OCI-LY3 (cell line): ENCODE measurements at regions not wholly inside any gene's neighbourhood (a gene's known extent, or its start where the extent isn't known, plus 50 kb on each side); places are given as distances from the start of the nearest gene placed in this dataset.

ENCODE experiments used
- H2AFZ ChIP-seq: fragments of 200-600, 300-600 bp; shearing (Covaris generic); 2 replicates; pipeline ENCODE4 v1.6.0; 2014; ENCODE audit warnings: antibody characterized with exemption, low read depth, low read length
- H3K27ac ChIP-seq: fragments of 200-600, 300-600 bp; sonication (generic); 2 replicates; pipeline ENCODE4 v1.5.1; 2014; ENCODE audit warnings: mild to moderate bottlenecking, low read length, moderate library complexity, mixed read lengths
- H3K27me3 ChIP-seq: fragments of 200-600, 300-600 bp; sonication (generic); 2 replicates; pipeline ENCODE4 v1.6.1; 2014; ENCODE audit warnings: low read depth, low read length, mixed read lengths
- H3K36me3 ChIP-seq: fragments of 200-600, 300-600 bp; sonication (generic); replicated peaks from 2 replicates; pipeline ENCODE3; 2014; ENCODE audit warnings: low read depth, low read length, mixed read lengths
- H3K4me1 ChIP-seq: fragments of 300-600, 200-600 bp; sonication (generic); 2 replicates; pipeline ENCODE4 v1.6.1; 2014; ENCODE audit warnings: low read length, mixed read lengths
- H3K4me2 ChIP-seq: fragments of 200-600, 300-600 bp; sonication (generic); 2 replicates; pipeline ENCODE4 v1.6.1; 2014; ENCODE audit warnings: low read length, mixed read lengths
- H3K4me3 ChIP-seq: fragments of 300-600, 200-600 bp; sonication (generic); 2 replicates; pipeline ENCODE4 v1.5.1; 2014; ENCODE audit warnings: antibody characterized with exemption, mild to moderate bottlenecking, low read length, moderate library complexity
- H3K79me2 ChIP-seq: fragments of 300-600, 200-600 bp; shearing (Covaris generic); 2 replicates; pipeline ENCODE4 v1.6.1; 2014; ENCODE audit warnings: mild to moderate bottlenecking, low read length, mixed read lengths
- H3K9ac ChIP-seq: fragments of 300-600, 200-600 bp; shearing (Covaris generic); 2 replicates; pipeline ENCODE4 v1.6.0; 2014; ENCODE audit warnings: mild to moderate bottlenecking, low read length, moderate library complexity
- H3K9me3 ChIP-seq: fragments of 200-600, 300-600 bp; shearing (Covaris generic); 2 replicates; pipeline ENCODE4 v1.6.1; 2014; ENCODE audit warnings: low read length, mixed read lengths; ENCODE audit not compliant: insufficient read depth
- H4K20me1 ChIP-seq: fragments of 200-600, 300-600 bp; sonication (generic); 2 replicates; pipeline ENCODE4 v1.6.1; 2016; ENCODE audit warnings: low read length, mixed read lengths; ENCODE audit not compliant: insufficient read depth
- CTCF ChIP-seq: fragments of 200-600, 300-600 bp; sonication (generic); IDR thresholded peaks from 2 replicates; pipeline ENCODE4 v1.5.1; 2014; ENCODE audit warnings: antibody characterized with exemption, low read length, low read depth
- EZH2phosphoT487 ChIP-seq: fragments of 200-600 bp; shearing (Covaris generic); IDR thresholded peaks from 2 replicates; pipeline ENCODE4 v1.6.1; 2018; ENCODE audit warnings: antibody characterized with exemption, mixed run types, low read depth

- Histone ChIP-seq H3K4me1 (no peaks in the 10 kb centered on the region), H3K36me3 (no peaks in the 10 kb centered on the region), H3K9ac (no peak overlapping the region), H3K4me3 (no peak overlapping the region), H2AFZ (no peak overlapping the region), H3K9me3 (no peaks in the 10 kb centered on the region), H3K4me2 (no peak overlapping the region), H3K79me2 (no peaks in the 10 kb centered on the region), H3K27ac (no peak overlapping the region), H3K27me3 (peaks cover 11% of the 10 kb centered on the region; the same call in 1 of the 2 replicates), H4K20me1 (no peaks in the 10 kb centered on the region)
- TF ChIP-seq EZH2phosphoT487 (no peak), CTCF (no peak)
Observed at GRCh38 chr16:9425236-9425635, 333.8 kb downstream of the HAPSTR1 start.

- H3K4me2 ChIP-seq, result no peak overlapping the region
- no peaks in the 10 kb centered on the region for H3K79me2 ChIP-seq
- peaks cover 11% of the 10 kb centered on the region; the same call in 1 of the 2 replicates for H3K27me3 ChIP-seq
- no peaks in the 10 kb centered on the region for H3K4me1 ChIP-seq
- no peak for TF ChIP-seq CTCF
- TF ChIP-seq EZH2phosphoT487, result no peak
- no peak overlapping the region for H2AFZ ChIP-seq
- no peaks in the 10 kb centered on the region for H3K36me3 ChIP-seq
- no peaks in the 10 kb centered on the region for H4K20me1 ChIP-seq
- H3K27ac ChIP-seq, result no peak overlapping the region
- no peaks in the 10 kb centered on the region for H3K9me3 ChIP-seq
- no peak overlapping the region for H3K9ac ChIP-seq
- no peak overlapping the region for H3K4me3 ChIP-seq
Observed at GRCh38 chr16:9428355-9429005, 337.0 kb downstream of the HAPSTR1 start.

- no peaks in the 10 kb centered on the region for H3K4me1 ChIP-seq
- no peak for TF ChIP-seq CTCF
- no peak for TF ChIP-seq EZH2phosphoT487
- H3K9ac ChIP-seq, result no peak overlapping the region
- no peaks in the 10 kb centered on the region for H3K36me3 ChIP-seq
- H3K9me3 ChIP-seq, result no peaks in the 10 kb centered on the region
- no peaks in the 10 kb centered on the region for H4K20me1 ChIP-seq
- H3K27ac ChIP-seq, result no peak overlapping the region
- no peak overlapping the region for H3K4me2 ChIP-seq
- H3K79me2 ChIP-seq, result no peaks in the 10 kb centered on the region
- H2AFZ ChIP-seq, result no peak overlapping the region
- H3K27me3 ChIP-seq, result peaks cover 11% of the 10 kb centered on the region; the same call in 1 of the 2 replicates
- no peak overlapping the region for H3K4me3 ChIP-seq
Observed at GRCh38 chr16:9429646-9430330, 338.3 kb downstream of the HAPSTR1 start.

- no peaks in the 10 kb centered on the region for H3K27me3 ChIP-seq
- TF ChIP-seq CTCF, result no peak
- TF ChIP-seq EZH2phosphoT487, result no peak
- no peaks in the 10 kb centered on the region for H3K9me3 ChIP-seq
- H3K27ac ChIP-seq, result no peak overlapping the region
- H2AFZ ChIP-seq, result no peak overlapping the region
- H3K4me2 ChIP-seq, result no peak overlapping the region
- no peaks in the 10 kb centered on the region for H4K20me1 ChIP-seq
- H3K4me3 ChIP-seq, result no peak overlapping the region
- no peaks in the 10 kb centered on the region for H3K36me3 ChIP-seq
- H3K4me1 ChIP-seq, result no peaks in the 10 kb centered on the region
- no peaks in the 10 kb centered on the region for H3K79me2 ChIP-seq
- H3K9ac ChIP-seq, result no peak overlapping the region
Observed at GRCh38 chr16:9434659-9435058, 343.2 kb downstream of the HAPSTR1 start.
